Brain microvascular endothelial cell (primary cell): ENCODE measurements at regions not wholly inside any gene's neighbourhood (a gene's known extent, or its start where the extent isn't known, plus 50 kb on each side); places are given as distances from the start of the nearest gene placed in this dataset.

Source experiments
- DNase-seq: peaks from one replicate; pipeline ENCODE4 v3.0.0-alpha.2; 2020
- H3K27ac ChIP-seq: fragments of 250-450 bp; sonication (Bioruptor Pico); 2 replicates; pipeline ENCODE4 v1.5.1; 2020; ENCODE audit warnings: mild to moderate bottlenecking, moderate library complexity
- H3K27me3 ChIP-seq: fragments of 250-450 bp; sonication (Bioruptor Pico); replicated peaks from 2 replicates; pipeline ENCODE4 v1.5.1; 2020; ENCODE audit warnings: mild to moderate bottlenecking
- H3K36me3 ChIP-seq: fragments of 250-450 bp; sonication (Bioruptor Pico); replicated peaks from 2 replicates; pipeline ENCODE4 v1.5.1; 2020; ENCODE audit warnings: mild to moderate bottlenecking
- H3K4me3 ChIP-seq: 2 replicates; pipeline ENCODE4 v1.5.1; 2011; ENCODE audit warnings: low read depth, mild to moderate bottlenecking, control low read depth, low read length, moderate library complexity
- in situ Hi-C: cut with HindIII; loops from 2 replicates; pipeline ENCODE4 v1.10.0; 2017; ENCODE audit warnings: low sequenced_read_pairs, low pct_ligation_motif_present
- TF ChIP-seq, protein P1 (sequence below): IDR thresholded peaks from 2 replicates; pipeline ENCODE4 v1.5.1; 2011; ENCODE audit warnings: low read depth, mild to moderate bottlenecking, moderate library complexity, low read length, control low read depth, inconsistent platforms; ENCODE audit errors: missing control alignments

DNA sequence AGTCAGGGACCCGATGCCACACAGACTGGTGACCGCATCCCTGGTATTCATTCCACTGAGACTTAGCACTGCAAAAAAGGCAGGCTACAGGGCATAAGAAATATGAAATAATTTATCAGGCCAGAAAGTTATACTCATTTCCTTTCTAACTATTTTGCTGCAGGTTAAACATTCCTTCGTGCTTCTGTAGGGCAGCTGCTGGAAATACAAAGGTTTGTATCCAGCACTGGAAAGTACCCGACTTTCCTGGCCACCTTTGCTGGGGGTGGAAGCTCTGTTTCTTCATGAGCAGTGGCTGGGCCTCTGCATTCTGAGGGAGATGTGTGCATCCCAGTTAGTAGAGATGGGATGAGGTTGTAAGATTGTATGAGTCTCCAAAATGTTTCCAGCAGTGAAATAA, 478.6 kb upstream of the WWC1 start:
- in situ Hi-C loops = no loop called here
- Histone ChIP-seq H3K27me3 (no peaks in the 10 kb centered on the region), H3K27ac (no peak overlapping the region), H3K36me3 (no peaks in the 10 kb centered on the region), H3K4me3 (no peak overlapping the region)
- TF ChIP-seq, protein P1, sequence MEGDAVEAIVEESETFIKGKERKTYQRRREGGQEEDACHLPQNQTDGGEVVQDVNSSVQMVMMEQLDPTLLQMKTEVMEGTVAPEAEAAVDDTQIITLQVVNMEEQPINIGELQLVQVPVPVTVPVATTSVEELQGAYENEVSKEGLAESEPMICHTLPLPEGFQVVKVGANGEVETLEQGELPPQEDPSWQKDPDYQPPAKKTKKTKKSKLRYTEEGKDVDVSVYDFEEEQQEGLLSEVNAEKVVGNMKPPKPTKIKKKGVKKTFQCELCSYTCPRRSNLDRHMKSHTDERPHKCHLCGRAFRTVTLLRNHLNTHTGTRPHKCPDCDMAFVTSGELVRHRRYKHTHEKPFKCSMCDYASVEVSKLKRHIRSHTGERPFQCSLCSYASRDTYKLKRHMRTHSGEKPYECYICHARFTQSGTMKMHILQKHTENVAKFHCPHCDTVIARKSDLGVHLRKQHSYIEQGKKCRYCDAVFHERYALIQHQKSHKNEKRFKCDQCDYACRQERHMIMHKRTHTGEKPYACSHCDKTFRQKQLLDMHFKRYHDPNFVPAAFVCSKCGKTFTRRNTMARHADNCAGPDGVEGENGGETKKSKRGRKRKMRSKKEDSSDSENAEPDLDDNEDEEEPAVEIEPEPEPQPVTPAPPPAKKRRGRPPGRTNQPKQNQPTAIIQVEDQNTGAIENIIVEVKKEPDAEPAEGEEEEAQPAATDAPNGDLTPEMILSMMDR = no peak
- DNase-seq = no peak

DNA sequence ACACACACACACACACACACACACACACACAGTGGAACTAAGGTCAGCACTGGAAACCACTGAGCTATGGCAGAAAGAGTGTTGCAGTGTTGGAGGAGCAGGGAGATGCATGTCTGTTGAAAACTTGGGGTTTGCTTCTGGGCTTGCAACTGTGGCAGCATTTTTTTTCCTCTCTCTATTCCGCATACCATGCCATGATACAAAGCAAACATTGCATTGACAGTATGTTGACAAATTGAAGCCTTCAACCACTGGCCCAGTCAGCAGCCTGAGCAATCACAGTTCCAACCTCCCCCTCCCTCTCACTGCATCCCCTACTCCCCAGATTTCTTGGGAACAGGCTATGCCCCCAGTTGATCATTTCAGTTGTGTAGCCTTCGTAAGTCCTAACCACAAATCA, 478.1 kb upstream of the WWC1 start:
- TF ChIP-seq, protein P1 = no peak
- DNase-seq = no peak
- H3K4me3 ChIP-seq = no peak overlapping the region
- in situ Hi-C loops = no loop called here
- no peaks in the 10 kb centered on the region for H3K27me3 ChIP-seq
- H3K36me3 ChIP-seq = no peaks in the 10 kb centered on the region
- no peak overlapping the region for H3K27ac ChIP-seq

DNA sequence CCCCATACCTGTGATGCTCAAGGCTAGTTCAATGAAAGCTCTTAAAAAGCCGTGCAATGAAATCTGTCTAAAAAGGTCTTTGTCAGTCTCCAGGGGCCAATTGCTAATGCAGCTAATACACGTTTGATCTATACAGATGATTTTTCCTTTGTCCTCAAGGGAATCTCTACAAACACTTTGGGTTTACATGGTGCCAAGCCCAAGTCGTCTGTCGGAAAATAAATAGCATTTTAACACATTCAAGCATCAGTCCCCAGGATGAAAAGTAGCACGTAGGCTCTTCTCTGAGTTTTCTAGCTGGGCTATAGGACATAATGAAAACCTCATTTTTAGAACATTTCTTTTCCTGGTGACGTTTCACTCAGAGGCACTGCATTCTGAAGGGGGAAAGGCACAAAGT, 477.4 kb upstream of the WWC1 start:
- in situ Hi-C loops = no loop called here
- H3K27me3 ChIP-seq = no peaks in the 10 kb centered on the region
- TF ChIP-seq, protein P1 = no peak
- no peak for DNase-seq
- H3K4me3 ChIP-seq = no peak overlapping the region
- no peaks in the 10 kb centered on the region for H3K36me3 ChIP-seq
- H3K27ac ChIP-seq = no peak overlapping the region

DNA sequence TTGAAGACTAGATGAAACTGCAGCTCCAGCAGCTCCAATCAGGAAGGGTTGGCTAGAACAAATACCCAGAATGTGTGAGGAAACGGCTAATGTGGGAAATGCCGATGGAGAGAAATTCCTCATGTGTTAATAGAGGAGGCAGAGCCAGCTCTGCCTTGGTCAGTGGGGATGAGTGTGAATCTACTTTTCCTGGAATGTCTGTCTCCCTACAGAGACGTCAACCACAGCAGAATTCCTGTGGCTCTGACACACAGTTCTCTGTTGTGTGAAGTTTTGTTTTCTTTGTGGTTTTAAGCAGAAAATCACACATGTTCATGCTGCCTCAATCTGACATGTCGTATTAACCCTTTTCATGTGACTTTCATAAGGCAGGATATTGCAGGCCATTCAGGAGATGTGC, 476.6 kb upstream of the WWC1 start:
- Histone ChIP-seq H3K4me3 (no peak overlapping the region), H3K27me3 (no peaks in the 10 kb centered on the region), H3K27ac (no peak overlapping the region), H3K36me3 (no peaks in the 10 kb centered on the region)
- TF ChIP-seq, protein P1 = no peak
- in situ Hi-C loops = no loop called here
- DNase-seq = peak; percentile 95

DNA sequence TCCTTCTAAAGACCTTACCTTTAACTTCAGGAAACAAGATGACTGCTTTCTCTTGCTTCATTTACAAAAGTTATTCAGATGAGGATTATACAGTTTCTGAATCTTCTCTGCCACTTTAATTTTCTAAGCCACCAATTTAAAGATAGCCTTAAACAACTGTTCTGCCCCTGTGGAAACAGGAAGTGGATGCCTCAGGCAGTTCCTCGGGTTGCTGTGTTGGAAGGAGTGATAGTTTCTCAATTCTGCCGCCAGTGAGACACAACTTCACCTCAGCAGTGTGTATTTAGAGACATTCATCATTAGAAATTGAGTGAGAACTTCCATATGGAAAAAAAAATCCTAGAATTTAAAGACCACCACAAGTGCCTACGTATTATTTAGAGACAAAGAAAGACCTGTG, 475.1 kb upstream of the WWC1 start:
- Histone ChIP-seq H3K27ac (no peak overlapping the region), H3K4me3 (no peak overlapping the region), H3K27me3 (no peaks in the 10 kb centered on the region), H3K36me3 (no peaks in the 10 kb centered on the region)
- DNase-seq = no peak
- TF ChIP-seq, protein P1 = no peak
- in situ Hi-C loops = no loop called here

DNA sequence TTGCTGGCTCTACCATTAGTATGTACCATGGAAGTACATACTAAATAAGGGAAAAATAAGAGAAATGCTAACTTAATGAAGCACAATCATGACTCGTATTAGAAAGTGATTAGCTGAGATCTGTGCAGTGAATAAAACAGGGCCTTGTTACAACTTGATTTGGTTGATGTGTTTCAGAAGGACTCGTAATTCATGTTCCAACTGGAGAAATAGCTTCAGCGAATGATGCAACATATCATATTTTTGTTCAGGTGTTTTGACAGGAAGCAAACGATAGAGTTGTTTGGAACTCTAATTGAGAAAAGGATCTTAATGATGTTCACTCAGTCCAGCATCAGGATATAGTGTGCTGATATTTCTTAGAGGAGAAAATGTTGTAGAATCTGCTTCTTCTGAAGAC, 474.6 kb upstream of the WWC1 start:
- DNase-seq = no peak
- TF ChIP-seq, protein P1 = no peak
- Histone ChIP-seq H3K27me3 (no peaks in the 10 kb centered on the region), H3K4me3 (no peak overlapping the region), H3K27ac (no peak overlapping the region), H3K36me3 (no peaks in the 10 kb centered on the region)
- in situ Hi-C loops = no loop called here
